GM12892 (cell line): ENCODE measurements at regions not wholly inside any gene's neighbourhood (a gene's known extent, or its start where the extent isn't known, plus 50 kb on each side); places are given as distances from the start of the nearest gene placed in this dataset.

Source experiments
- POLR2A ChIP-seq: IDR thresholded peaks from 2 replicates; pipeline ENCODE4 v1.6.1; 2011; ENCODE audit warnings: low read depth, low read length, control low read depth
- POLR2AphosphoS5 ChIP-seq: IDR thresholded peaks from 2 replicates; pipeline ENCODE4 v1.6.1; 2011; ENCODE audit warnings: low read depth, low read length, control low read depth
- TAF1 ChIP-seq: IDR thresholded peaks from 2 replicates; pipeline ENCODE4 v1.6.1; 2011; ENCODE audit warnings: low read depth, mild to moderate bottlenecking, control low read depth, low read length, borderline replicate concordance

DNA sequence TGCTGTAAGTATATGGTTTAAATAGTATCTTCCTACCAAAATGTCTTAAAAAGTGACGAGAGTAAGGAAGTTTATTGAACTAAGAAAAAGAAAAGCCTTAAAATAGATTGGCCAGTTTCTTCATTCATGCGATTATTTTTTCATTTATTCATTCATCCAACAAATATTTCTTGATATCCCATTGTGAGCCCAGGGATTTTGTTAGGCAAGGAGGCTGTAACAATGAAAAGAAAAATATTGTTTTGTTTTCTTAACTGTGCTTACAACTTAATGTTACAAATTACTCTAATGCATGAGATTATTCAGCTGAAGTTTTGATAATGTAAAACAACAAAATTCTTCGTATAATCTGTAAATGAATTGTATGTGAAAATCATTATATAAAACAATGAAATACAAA is 882.0 kb downstream of the LTN1 start:
- TF ChIP-seq POLR2A (no peak), POLR2AphosphoS5 (no peak), TAF1 (no peak)
